ENCODE measurements at regions not wholly inside any gene's neighbourhood (a gene's known extent, or its start where the extent isn't known, plus 50 kb on each side); places are given as distances from the start of the nearest gene placed in this dataset.

DNA sequence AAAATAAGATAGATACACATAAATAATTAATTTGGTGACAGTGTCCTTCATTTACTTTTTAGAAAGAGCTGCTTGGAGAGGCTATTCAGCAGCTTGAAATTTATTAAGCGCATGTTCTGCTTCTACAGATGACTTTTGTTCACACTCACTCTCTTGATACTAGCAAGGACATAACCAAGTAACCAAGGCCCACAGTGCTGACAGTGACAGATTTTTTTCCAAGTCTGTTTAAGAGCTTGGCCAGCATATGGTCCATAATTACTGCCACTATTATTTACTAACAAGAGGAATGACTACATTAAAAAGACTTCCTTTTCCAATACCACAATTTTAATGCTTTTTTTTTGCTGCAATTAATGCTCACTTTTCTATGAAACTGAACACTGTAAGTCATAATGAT lies 673.7 kb upstream of the MIR17HG start:
- H3K27me3 ChIP-seq, result no peaks in the 10 kb centered on the region
- TF ChIP-seq EZH2phosphoT487 (IDR thresholded peaks at IDR 0.05; ENCODE audit: low read depth, severe bottlenecking, unreplicated experiment) (no peak), EZH2 (IDR thresholded peaks at IDR 0.05; ENCODE audit: borderline replicate concordance) (no peak), CTCF (IDR thresholded peaks at IDR 0.05; ENCODE audit: poor library complexity) (no peak)
- 93% methylated on average over 1 of the region's 1 CpG for WGBS (ENCODE audit: low lambda C conversion rate, missing lambda C conversion rate)
- no peak overlapping the region for H2AFZ ChIP-seq
- H3K9me2 ChIP-seq (replicated peaks; ENCODE audit: insufficient read depth), result no peaks in the 10 kb centered on the region
- no peak overlapping the region for H3K27ac ChIP-seq
- no peak overlapping the region for H3K4me2 ChIP-seq
- H3K4me1 ChIP-seq (ENCODE audit: insufficient read depth), result no peaks in the 10 kb centered on the region
- no peaks in the 10 kb centered on the region for H4K20me1 ChIP-seq (ENCODE audit: insufficient read depth, poor library complexity, severe bottlenecking)
- DNase-seq (ENCODE audit: low spot score), result no peak
- H3K79me2 ChIP-seq, result no peaks in the 10 kb centered on the region
- H3K36me3 ChIP-seq (replicated peaks; ENCODE audit: insufficient read depth, low read depth), result no peaks in the 10 kb centered on the region
- H3K4me3 ChIP-seq, result no peak overlapping the region
- no peaks in the 10 kb centered on the region for H3K9me3 ChIP-seq (ENCODE audit: low read depth)

GRCh38 chr13:90675129-90675528 lies 672.4 kb upstream of the MIR17HG start:
- WGBS (ENCODE audit: low lambda C conversion rate, missing lambda C conversion rate), result 68% methylated on average over 2 of the region's 2 CpGs
- TF ChIP-seq EZH2phosphoT487 (IDR thresholded peaks at IDR 0.05; ENCODE audit: low read depth, severe bottlenecking, unreplicated experiment), result no peak
- no peak for TF ChIP-seq CTCF (IDR thresholded peaks at IDR 0.05; ENCODE audit: poor library complexity)
- no peak for TF ChIP-seq EZH2 (IDR thresholded peaks at IDR 0.05; ENCODE audit: borderline replicate concordance)
- no peak for DNase-seq (ENCODE audit: low spot score)
- Histone ChIP-seq H3K9me3 (ENCODE audit: low read depth) (no peaks in the 10 kb centered on the region), H3K27ac (no peak overlapping the region), H3K36me3 (replicated peaks; ENCODE audit: insufficient read depth, low read depth) (no peaks in the 10 kb centered on the region), H3K4me1 (ENCODE audit: insufficient read depth) (no peaks in the 10 kb centered on the region), H2AFZ (no peak overlapping the region), H3K4me3 (no peak overlapping the region), H4K20me1 (ENCODE audit: insufficient read depth, poor library complexity, severe bottlenecking) (no peaks in the 10 kb centered on the region), H3K27me3 (no peaks in the 10 kb centered on the region), H3K79me2 (no peaks in the 10 kb centered on the region), H3K9me2 (replicated peaks; ENCODE audit: insufficient read depth) (no peaks in the 10 kb centered on the region), H3K4me2 (no peak overlapping the region)

DNA sequence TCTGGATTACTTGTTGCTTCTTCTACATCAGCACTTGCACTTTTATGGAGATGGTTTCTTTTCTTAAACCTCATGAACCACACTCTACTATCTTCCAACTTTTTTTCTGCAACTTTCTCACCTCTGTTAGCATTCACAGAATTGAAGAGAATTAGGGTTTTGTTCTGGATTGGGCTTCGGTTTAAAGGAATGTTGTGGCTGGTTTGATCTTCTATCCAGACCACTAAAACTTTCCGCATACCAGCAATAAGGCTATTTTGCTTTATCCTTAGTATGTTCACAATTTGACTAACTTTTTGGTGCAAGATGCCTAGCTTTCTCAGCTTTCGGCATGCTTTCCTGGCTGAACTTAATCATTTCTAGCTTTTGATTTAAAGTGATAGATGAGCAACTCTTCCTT lies 666.7 kb upstream of the MIR17HG start:
- no peaks in the 10 kb centered on the region for H3K9me2 ChIP-seq (replicated peaks; ENCODE audit: insufficient read depth)
- WGBS (ENCODE audit: low lambda C conversion rate, missing lambda C conversion rate), result 69% methylated on average over 3 of the region's 3 CpGs
- H4K20me1 ChIP-seq (ENCODE audit: insufficient read depth, poor library complexity, severe bottlenecking), result no peaks in the 10 kb centered on the region
- no peak overlapping the region for H2AFZ ChIP-seq
- H3K4me1 ChIP-seq (ENCODE audit: insufficient read depth), result no peaks in the 10 kb centered on the region
- no peak for DNase-seq (ENCODE audit: low spot score)
- no peaks in the 10 kb centered on the region for H3K9me3 ChIP-seq (ENCODE audit: low read depth)
- H3K4me2 ChIP-seq, result no peak overlapping the region
- no peak for TF ChIP-seq CTCF (IDR thresholded peaks at IDR 0.05; ENCODE audit: poor library complexity)
- no peak for TF ChIP-seq EZH2 (IDR thresholded peaks at IDR 0.05; ENCODE audit: borderline replicate concordance)
- TF ChIP-seq EZH2phosphoT487 (IDR thresholded peaks at IDR 0.05; ENCODE audit: low read depth, severe bottlenecking, unreplicated experiment), result no peak
- no peak overlapping the region for H3K27ac ChIP-seq
- no peak overlapping the region for H3K4me3 ChIP-seq
- H3K27me3 ChIP-seq, result no peaks in the 10 kb centered on the region
- no peaks in the 10 kb centered on the region for H3K79me2 ChIP-seq
- no peaks in the 10 kb centered on the region for H3K36me3 ChIP-seq (replicated peaks; ENCODE audit: insufficient read depth, low read depth)

- Histone ChIP-seq H3K79me2 (no peaks in the 10 kb centered on the region), H3K4me3 (no peak overlapping the region), H3K27me3 (no peaks in the 10 kb centered on the region), H3K9me3 (ENCODE audit: low read depth) (no peaks in the 10 kb centered on the region), H3K4me2 (no peak overlapping the region), H3K4me1 (ENCODE audit: insufficient read depth) (no peaks in the 10 kb centered on the region), H3K9me2 (replicated peaks; ENCODE audit: insufficient read depth) (no peaks in the 10 kb centered on the region), H2AFZ (no peak overlapping the region), H3K36me3 (replicated peaks; ENCODE audit: insufficient read depth, low read depth) (no peaks in the 10 kb centered on the region), H3K27ac (no peak overlapping the region), H4K20me1 (ENCODE audit: insufficient read depth, poor library complexity, severe bottlenecking) (no peaks in the 10 kb centered on the region)
- 67% methylated on average over 6 of the region's 6 CpGs for WGBS (ENCODE audit: low lambda C conversion rate, missing lambda C conversion rate)
- DNase-seq (ENCODE audit: low spot score), result no peak
- TF ChIP-seq CTCF (IDR thresholded peaks at IDR 0.05; ENCODE audit: poor library complexity), result no peak
- no peak for TF ChIP-seq EZH2 (IDR thresholded peaks at IDR 0.05; ENCODE audit: borderline replicate concordance)
- TF ChIP-seq EZH2phosphoT487 (IDR thresholded peaks at IDR 0.05; ENCODE audit: low read depth, severe bottlenecking, unreplicated experiment), result no peak
Observed at GRCh38 chr13:90683711-90684131, 663.8 kb upstream of the MIR17HG start.
